HG02970 (cell line): ENCODE measurements at regions not wholly inside any gene's neighbourhood (a gene's known extent, or its start where the extent isn't known, plus 50 kb on each side); places are given as distances from the start of the nearest gene placed in this dataset.

Source experiments
- ATAC-seq: cut with Tn5 transposase; IDR thresholded peaks from one replicate; pipeline ENCODE4 v1.9.1; 2021; ENCODE audit warnings: mild to moderate bottlenecking, moderate library complexity, moderate number of reproducible peaks; ENCODE audit not compliant: unreplicated experiment, low FRiP score

DNA sequence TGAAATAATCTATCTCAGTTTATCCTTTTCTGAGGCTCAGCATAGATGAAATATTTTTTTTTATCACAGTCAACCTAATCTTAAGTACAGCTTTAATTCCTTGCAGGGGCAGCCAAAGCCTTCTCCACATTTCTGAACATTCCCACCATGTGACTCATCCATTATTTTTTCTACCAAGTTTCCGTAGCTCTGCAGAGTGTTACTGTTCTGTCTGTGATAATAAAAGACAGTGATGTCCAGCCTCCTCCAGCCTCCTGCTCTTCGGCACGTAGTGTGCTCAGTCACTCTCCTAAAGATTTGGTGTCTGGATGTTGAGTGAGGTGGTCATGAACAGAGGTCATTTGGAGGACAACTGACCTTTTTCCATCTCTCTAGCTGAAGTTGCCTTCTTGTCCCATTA, 338.1 kb upstream of the ADAMTS16 start:
- no peak for ATAC-seq

- no peak for ATAC-seq
These were observed 335.3 kb upstream of the ADAMTS16 start for GRCh38 chr5:4804691-4805360.

- ATAC-seq = no peak
These were observed 325.1 kb upstream of the ADAMTS16 start for GRCh38 chr5:4815002-4815401.

DNA sequence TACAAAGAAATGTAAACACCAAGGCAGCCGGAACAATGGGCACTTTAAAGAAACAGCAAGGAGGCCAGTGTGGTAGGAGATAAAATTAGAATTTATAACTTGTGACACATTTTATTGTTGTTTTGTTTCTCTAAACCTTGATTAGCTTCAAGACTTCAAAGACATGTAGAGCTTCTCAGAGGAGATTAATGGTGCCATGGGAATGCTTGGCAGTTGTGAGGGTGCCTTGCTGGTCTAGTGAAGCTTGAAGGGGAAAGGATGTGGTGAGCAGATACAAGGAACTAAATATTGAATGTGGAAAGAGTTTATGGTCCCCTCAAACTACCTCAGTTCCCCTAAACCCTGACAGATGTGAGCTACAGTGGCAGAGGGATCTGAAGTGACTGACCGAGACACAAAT, 322.4 kb upstream of the ADAMTS16 start:
- no peak for ATAC-seq

GRCh38 chr5:4831325-4831724, 308.8 kb upstream of the ADAMTS16 start:
- no peak for ATAC-seq

DNA sequence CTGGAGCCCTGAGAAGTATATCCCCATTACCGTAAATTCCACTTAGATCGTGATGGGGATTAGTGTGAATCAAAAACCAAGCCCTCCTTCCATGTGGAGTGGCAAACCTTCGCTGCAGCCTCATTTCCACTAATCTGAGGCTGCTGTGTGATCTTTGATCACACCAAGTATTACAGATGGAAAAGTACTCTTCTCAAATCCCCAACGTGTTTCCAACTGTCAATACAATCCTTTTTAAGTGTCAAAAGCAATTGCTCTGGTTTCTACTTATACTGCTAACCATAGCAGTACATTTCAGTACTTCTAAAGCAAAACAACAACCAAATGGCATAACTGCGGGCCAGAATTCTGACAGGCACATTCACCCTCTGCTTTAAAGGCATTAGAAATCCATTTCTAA, 307.7 kb upstream of the ADAMTS16 start:
- no peak for ATAC-seq

GRCh38 chr5:4833104-4833738, 306.9 kb upstream of the ADAMTS16 start:
- no peak for ATAC-seq

- no peak for ATAC-seq
These were observed 302.6 kb upstream of the ADAMTS16 start for GRCh38 chr5:4837489-4838058.

DNA sequence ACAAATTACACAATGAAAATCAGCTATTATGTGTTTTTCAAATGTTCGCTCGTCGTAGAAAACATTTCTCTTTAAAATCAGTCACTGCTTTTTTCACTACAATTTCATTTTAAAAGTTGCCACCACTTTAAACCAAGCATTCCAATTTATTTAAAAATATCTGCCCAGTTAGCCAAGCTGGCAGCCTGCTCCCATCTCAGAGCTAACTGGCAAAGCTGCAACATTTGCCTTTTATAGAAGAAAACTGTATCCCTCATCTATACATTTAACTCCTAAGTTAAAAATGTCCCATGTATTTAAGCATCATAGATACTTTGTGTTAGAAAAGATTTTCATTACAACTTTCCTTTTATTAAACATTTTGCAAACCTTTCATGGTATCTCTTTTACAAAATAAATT, 294.9 kb upstream of the ADAMTS16 start:
- no peak for ATAC-seq

DNA sequence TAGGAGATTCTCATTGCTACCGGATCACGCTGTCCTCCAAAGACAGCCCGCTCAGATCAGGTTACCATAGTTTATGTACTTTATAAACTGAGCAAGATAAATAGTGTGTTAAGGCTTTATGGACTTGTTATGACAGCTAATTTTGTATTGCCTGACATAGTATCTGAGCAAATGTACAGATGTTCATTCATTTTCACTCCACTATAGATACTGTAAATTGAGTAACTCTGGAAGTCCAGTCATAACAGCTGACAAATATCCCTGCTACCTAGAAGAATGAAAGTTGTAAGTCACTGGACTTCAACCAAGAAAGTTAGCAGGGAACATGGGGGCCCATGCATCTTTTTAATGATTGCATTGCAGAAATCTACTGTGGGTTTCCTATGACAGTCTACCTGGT, 292.4 kb upstream of the ADAMTS16 start:
- no peak for ATAC-seq

GRCh38 chr5:4855036-4855435, 285.1 kb upstream of the ADAMTS16 start:
- ATAC-seq = no peak

DNA sequence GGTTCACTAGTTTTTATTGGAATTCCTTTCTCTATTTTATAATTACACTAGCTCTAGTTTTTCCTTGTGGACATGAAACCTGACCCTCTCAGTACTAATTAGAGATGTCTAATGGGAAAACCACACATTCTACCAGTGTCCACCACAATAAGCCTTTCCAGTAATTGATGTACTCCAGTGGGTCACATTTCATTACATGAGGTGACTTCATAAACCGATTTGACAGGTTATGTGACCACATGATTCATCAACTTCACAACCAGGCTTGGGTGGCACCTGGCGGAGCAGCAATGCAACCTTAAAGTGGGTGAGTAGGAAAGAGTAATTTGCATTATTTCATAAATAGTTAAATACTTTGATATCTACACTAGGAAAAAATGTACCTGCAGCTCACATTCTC, 284.2 kb upstream of the ADAMTS16 start:
- no peak for ATAC-seq

DNA sequence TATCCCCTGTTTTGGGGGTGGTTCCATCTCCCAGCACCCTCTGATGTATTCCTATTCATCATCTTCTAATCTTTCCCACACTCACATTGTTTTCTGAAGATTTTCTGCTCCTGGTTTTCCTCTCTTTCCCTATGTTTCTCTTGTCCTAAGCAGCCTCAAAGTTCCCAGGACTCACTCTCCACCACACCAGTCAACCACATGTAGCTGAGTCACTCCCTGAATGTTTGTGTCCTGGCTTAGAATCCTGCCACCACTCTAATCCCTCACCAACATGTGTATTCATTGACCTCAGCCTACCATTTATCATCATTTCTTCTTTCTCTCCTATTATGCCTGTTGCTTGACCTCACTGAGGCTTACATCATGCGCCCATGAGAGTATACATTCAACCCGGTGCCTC, 282.4 kb upstream of the ADAMTS16 start:
- no peak for ATAC-seq

GRCh38 chr5:4859500-4860235, 280.5 kb upstream of the ADAMTS16 start:
- ATAC-seq = no peak

DNA sequence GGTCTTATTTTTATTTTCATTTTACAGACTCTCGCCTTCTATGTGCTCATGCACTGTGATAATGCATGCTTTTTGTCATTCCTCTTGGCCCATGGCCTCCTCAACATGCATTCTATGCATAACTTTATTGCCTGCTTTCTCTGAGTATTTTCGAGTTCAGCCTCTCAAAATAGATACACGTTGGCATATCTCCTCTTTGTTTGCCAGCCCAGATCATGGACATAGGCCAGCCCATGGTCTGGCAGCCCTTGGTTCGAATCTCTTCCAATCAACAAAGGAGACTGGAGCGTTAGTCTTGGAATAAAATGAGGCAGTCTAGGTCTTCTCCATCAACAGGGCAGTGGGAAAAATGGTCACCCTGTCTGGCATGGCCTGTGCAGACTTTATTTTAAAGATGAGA, 279.5 kb upstream of the ADAMTS16 start:
- ATAC-seq = no peak

DNA sequence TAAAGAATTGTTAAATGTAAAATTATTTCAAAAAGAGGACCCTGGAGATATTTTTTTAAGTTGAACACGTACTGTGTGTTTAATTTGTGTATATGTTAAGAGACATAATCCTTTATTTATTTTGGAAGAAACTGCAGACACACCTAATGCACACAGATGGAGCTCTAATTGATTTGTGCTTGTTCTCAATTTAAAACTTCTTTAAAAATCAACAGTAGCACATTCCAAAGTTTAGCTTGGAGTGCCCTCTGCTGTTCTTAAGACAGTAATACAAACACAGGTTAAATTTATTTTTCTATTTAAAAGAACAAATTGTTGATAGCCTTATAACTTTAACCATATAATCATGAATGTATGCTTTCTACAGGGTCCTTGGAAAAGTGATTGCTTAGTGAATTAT, 277.6 kb upstream of the ADAMTS16 start:
- no peak for ATAC-seq

DNA sequence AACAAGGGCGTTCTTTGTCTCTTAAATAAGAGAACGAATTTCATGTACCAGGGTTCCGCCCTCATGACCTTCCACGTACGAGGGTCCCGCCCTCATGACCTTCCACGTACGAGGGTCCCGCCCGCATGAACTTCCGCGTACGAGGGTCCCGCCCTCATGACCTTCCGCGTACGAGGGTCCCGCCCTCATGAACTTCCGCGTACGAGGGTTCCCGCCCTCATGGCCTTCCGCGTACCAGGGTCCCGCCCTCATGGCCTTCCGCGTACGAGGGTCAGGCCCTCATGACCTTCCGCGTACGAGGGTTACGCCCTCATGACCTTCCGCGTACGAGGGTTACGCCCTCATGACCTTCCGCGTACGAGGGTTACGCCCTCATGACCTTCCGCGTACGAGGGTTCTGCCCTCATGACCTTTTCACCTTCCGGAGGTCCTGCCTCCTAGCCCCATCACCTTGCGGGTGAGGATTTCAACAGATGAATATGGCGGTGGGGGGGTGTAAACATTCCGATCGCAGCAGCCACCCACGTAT, 273.9 kb upstream of the ADAMTS16 start:
- no peak for ATAC-seq

GRCh38 chr5:4866817-4867216, 273.3 kb upstream of the ADAMTS16 start:
- ATAC-seq = no peak

- no peak for ATAC-seq
These were observed 271.9 kb upstream of the ADAMTS16 start for GRCh38 chr5:4868140-4868735.

DNA sequence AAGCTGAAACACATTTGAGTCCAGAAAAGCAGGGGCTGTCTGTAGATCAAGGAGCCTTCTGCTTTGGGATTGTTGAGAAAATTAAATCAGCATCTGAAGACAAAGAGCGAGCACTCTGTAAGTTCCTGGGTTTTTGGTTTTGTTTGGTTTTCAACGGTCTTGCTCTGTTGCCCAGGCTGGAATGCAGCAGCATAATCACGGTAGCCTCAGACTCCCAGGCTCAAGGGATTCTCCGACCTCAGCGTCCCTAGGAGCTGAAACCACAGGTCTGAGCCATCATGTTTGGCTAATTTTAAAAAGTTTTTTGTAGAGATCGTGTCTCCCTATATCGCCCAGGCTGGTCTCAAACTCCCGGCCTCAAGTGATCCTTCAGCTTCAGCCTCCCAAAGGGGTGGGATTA, 266.5 kb upstream of the ADAMTS16 start:
- ATAC-seq = no peak

DNA sequence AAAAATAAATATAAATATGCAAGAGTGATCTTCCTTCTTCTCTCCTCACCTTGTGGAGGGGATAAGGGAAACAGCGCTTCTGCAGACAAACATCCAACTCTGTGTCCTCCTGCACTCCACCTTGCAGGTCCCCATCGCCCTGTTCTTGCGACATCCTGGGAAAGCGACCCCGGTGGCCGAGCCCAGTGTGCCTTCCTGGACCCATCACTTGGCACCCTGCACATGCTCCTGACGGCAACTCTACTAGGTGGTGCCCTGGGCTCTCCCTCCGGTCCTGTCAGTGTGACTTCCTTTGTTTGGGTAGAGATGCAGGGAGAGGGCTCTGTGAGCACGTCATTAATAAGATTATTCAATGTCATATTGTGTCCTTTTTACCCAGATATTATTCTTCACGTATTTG, 266.0 kb upstream of the ADAMTS16 start:
- no peak for ATAC-seq
